ENCODE measurements at regions not wholly inside any gene's neighbourhood (a gene's known extent, or its start where the extent isn't known, plus 50 kb on each side); places are given as distances from the start of the nearest gene placed in this dataset.

DNA sequence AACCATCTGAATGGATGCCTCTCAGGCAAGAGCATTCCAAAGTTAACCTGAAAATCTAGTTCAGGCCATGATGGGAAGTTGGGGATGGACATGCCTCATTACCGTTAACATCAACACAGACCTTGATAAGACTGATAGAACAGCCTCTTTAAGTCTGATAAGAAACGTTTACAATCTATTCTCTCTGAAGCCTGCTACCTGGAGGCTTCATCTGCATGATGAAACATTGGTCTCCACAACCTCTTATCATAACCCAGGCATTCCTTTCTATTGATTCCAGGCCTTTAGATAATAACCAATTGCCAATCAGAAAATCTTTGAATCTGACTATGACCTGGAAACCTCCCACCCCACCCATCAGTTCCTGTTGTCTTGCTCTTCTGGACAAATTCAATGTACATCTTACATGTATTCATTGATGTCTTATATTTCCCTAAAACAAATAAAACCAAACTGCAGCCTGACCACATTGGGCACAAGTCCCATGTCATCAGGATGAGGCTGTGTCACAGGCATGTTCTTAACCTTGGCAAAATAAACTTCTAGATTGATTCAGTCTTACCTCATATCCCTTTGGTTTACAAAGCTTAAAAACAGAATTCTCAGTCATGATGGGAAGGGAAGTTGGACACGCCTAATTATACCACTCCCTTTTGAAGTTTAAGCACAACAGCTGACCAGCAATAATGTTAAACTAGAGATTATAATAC is 843.8 kb upstream of the SPRY2 start:
- no peak overlapping the region for H3K4me2 ChIP-seq (ENCODE audit: low read length)
- H3K27ac ChIP-seq (ENCODE audit: low read length) = no peak overlapping the region
- no peaks in the 10 kb centered on the region for H3F3A ChIP-seq (ENCODE audit: insufficient read depth, low read length, poor library complexity, severe bottlenecking)
- no peak overlapping the region for H2AFZ ChIP-seq (ENCODE audit: low read depth, low read length)
- H3K79me2 ChIP-seq (replicated peaks; ENCODE audit: insufficient read depth, low read length) = no peaks in the 10 kb centered on the region
- no peak overlapping the region for H3K9ac ChIP-seq (ENCODE audit: low read length)
- H3K36me3 ChIP-seq (ENCODE audit: insufficient read depth, low read length) = no peaks in the 10 kb centered on the region
- no peaks in the 10 kb centered on the region for H3K9me2 ChIP-seq (ENCODE audit: insufficient read depth, low read length)
- H3K9me3 ChIP-seq (ENCODE audit: low read length) = no peaks in the 10 kb centered on the region
- TF ChIP-seq MXI1 (conservative IDR thresholded peaks at IDR 0.05; ENCODE audit: poor library complexity, severe bottlenecking) (no peak), SMC3 (conservative IDR thresholded peaks at IDR 0.05; ENCODE audit: poor library complexity) (no peak), TAF1 (IDR thresholded peaks at IDR 0.05; ENCODE audit: low read depth) (no peak), EZH2 (IDR thresholded peaks at IDR 0.05; ENCODE audit: borderline replicate concordance, insufficient read depth, low read length, poor library complexity, severe bottlenecking) (no peak), POLR2AphosphoS5 (IDR thresholded peaks at IDR 0.05) (no peak), EP300 (conservative IDR thresholded peaks at IDR 0.05; ENCODE audit: poor library complexity, severe bottlenecking) (no peak), RAD21 (conservative IDR thresholded peaks at IDR 0.05) (no peak)
- TF ChIP-seq, protein P1, sequence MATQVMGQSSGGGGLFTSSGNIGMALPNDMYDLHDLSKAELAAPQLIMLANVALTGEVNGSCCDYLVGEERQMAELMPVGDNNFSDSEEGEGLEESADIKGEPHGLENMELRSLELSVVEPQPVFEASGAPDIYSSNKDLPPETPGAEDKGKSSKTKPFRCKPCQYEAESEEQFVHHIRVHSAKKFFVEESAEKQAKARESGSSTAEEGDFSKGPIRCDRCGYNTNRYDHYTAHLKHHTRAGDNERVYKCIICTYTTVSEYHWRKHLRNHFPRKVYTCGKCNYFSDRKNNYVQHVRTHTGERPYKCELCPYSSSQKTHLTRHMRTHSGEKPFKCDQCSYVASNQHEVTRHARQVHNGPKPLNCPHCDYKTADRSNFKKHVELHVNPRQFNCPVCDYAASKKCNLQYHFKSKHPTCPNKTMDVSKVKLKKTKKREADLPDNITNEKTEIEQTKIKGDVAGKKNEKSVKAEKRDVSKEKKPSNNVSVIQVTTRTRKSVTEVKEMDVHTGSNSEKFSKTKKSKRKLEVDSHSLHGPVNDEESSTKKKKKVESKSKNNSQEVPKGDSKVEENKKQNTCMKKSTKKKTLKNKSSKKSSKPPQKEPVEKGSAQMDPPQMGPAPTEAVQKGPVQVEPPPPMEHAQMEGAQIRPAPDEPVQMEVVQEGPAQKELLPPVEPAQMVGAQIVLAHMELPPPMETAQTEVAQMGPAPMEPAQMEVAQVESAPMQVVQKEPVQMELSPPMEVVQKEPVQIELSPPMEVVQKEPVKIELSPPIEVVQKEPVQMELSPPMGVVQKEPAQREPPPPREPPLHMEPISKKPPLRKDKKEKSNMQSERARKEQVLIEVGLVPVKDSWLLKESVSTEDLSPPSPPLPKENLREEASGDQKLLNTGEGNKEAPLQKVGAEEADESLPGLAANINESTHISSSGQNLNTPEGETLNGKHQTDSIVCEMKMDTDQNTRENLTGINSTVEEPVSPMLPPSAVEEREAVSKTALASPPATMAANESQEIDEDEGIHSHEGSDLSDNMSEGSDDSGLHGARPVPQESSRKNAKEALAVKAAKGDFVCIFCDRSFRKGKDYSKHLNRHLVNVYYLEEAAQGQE (IDR thresholded peaks at IDR 0.05; ENCODE audit: borderline replicate concordance) = no peak
- TF ChIP-seq, protein P2, sequence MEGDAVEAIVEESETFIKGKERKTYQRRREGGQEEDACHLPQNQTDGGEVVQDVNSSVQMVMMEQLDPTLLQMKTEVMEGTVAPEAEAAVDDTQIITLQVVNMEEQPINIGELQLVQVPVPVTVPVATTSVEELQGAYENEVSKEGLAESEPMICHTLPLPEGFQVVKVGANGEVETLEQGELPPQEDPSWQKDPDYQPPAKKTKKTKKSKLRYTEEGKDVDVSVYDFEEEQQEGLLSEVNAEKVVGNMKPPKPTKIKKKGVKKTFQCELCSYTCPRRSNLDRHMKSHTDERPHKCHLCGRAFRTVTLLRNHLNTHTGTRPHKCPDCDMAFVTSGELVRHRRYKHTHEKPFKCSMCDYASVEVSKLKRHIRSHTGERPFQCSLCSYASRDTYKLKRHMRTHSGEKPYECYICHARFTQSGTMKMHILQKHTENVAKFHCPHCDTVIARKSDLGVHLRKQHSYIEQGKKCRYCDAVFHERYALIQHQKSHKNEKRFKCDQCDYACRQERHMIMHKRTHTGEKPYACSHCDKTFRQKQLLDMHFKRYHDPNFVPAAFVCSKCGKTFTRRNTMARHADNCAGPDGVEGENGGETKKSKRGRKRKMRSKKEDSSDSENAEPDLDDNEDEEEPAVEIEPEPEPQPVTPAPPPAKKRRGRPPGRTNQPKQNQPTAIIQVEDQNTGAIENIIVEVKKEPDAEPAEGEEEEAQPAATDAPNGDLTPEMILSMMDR (IDR thresholded peaks at IDR 0.05; ENCODE audit: poor library complexity, severe bottlenecking) = no peak
- H4K20me1 ChIP-seq (ENCODE audit: insufficient read depth) = no peaks in the 10 kb centered on the region
- H3K27me3 ChIP-seq (ENCODE audit: insufficient read depth, low read depth, low read length) = no peaks in the 10 kb centered on the region
- no peak overlapping the region for H3K4me3 ChIP-seq (ENCODE audit: low read length)

DNA sequence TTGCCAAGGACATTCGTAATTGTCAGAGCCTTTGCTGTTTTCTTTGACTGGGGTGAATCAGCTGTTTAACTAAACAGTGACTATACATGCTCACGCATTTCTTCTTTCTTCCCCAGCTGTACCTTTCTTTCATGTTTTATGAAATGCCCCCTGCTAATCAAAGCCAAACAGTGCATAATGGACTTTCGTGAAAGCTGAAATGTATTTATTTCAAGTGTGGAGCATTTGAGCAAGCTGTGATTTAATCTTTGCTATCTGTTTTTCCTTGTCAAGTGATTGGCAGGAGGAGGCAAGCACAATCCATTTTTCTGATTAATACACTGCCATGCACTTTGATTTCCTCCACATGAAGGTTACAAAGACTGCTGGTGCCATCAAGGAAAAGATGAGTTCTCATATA is 831.7 kb upstream of the SPRY2 start:
- Histone ChIP-seq H2AFZ (ENCODE audit: low read depth, low read length) (no peak overlapping the region), H3K9ac (ENCODE audit: low read length) (no peak overlapping the region), H3K79me2 (replicated peaks; ENCODE audit: insufficient read depth, low read length) (no peaks in the 10 kb centered on the region), H3K9me3 (ENCODE audit: low read length) (no peaks in the 10 kb centered on the region), H3K4me3 (ENCODE audit: low read length) (no peak overlapping the region), H3K36me3 (ENCODE audit: insufficient read depth, low read length) (no peaks in the 10 kb centered on the region), H3K4me2 (ENCODE audit: low read length) (no peak overlapping the region), H3K27ac (ENCODE audit: low read length) (peak overlapping the region; percentile 35), H3F3A (ENCODE audit: insufficient read depth, low read length, poor library complexity, severe bottlenecking) (peaks cover 5% of the 10 kb centered on the region), H4K20me1 (ENCODE audit: insufficient read depth) (no peaks in the 10 kb centered on the region), H3K27me3 (ENCODE audit: insufficient read depth, low read depth, low read length) (no peaks in the 10 kb centered on the region), H3K9me2 (ENCODE audit: insufficient read depth, low read length) (no peaks in the 10 kb centered on the region)
- TF ChIP-seq SMC3 (conservative IDR thresholded peaks at IDR 0.05; ENCODE audit: poor library complexity) = peak; percentile 30
- peak; percentile 70 for TF ChIP-seq POLR2AphosphoS5 (IDR thresholded peaks at IDR 0.05)
- peak; percentile 91 for TF ChIP-seq EP300 (conservative IDR thresholded peaks at IDR 0.05; ENCODE audit: poor library complexity, severe bottlenecking)
- TF ChIP-seq, protein P2 (IDR thresholded peaks at IDR 0.05; ENCODE audit: poor library complexity, severe bottlenecking) = peak; percentile 16
- TF ChIP-seq, protein P1 (IDR thresholded peaks at IDR 0.05; ENCODE audit: borderline replicate concordance) = no peak
- TF ChIP-seq MXI1 (conservative IDR thresholded peaks at IDR 0.05; ENCODE audit: poor library complexity, severe bottlenecking) = no peak
- TF ChIP-seq EZH2 (IDR thresholded peaks at IDR 0.05; ENCODE audit: borderline replicate concordance, insufficient read depth, low read length, poor library complexity, severe bottlenecking) = no peak
- TF ChIP-seq RAD21 (conservative IDR thresholded peaks at IDR 0.05) = peak; percentile 48
